CD14-positive monocyte (primary cell): ENCODE measurements at regions not wholly inside any gene's neighbourhood (a gene's known extent, or its start where the extent isn't known, plus 50 kb on each side); places are given as distances from the start of the nearest gene placed in this dataset.

Experiments
- DNase-seq, 3 donors: peaks; one replicate each; pipeline ENCODE4 v3.0.0-alpha.2; 2011 to 2022
- H2AFZ ChIP-seq: 2 replicates; pipeline ENCODE4 v1.6.0; 2012; ENCODE audit warnings: mild to moderate bottlenecking, low read depth, low read length, inconsistent platforms; ENCODE audit not compliant: insufficient read depth, poor library complexity, severe bottlenecking
- H3K27ac ChIP-seq, 2 donors: 1 replicate in 1 of 2; 2 replicates in 1 of 2; pipeline ENCODE4 v1.5.1; 2012 to 2013; ENCODE audit warnings: low read length in 2 of 2, control low read depth in 1 of 2, inconsistent platforms in 1 of 2, low read depth in 1 of 2, mild to moderate bottlenecking in 1 of 2
- H3K27me3 ChIP-seq, 2 donors: one replicate each; pipeline versions ENCODE4 v1.6.0 to v1.6.1; 2011 to 2013; ENCODE audit warnings: low read length in 2 of 2; ENCODE audit not compliant: control insufficient read depth in 2 of 2, insufficient read depth in 2 of 2
- H3K36me3 ChIP-seq, 2 donors: replicated peaks in 1 of 2; 1 replicate in 1 of 2; 2 replicates in 1 of 2; pipeline versions ENCODE4 v1.5.1 to v1.6.1; 2012 to 2013; ENCODE audit warnings: low read length in 2 of 2, control low read depth in 1 of 2, inconsistent platforms in 1 of 2, mild to moderate bottlenecking in 1 of 2; ENCODE audit not compliant: insufficient read depth in 2 of 2, control insufficient read depth in 1 of 2
- H3K4me1 ChIP-seq, 2 donors: 1 replicate in 1 of 2; 2 replicates in 1 of 2; pipeline versions ENCODE4 v1.5.1 to v1.6.1; 2012 to 2013; ENCODE audit warnings: low read length in 2 of 2, control low read depth in 1 of 2, inconsistent platforms in 1 of 2, mild to moderate bottlenecking in 1 of 2, moderate library complexity in 1 of 2; ENCODE audit not compliant: insufficient read depth in 2 of 2, control insufficient read depth in 1 of 2
- H3K4me2 ChIP-seq: replicated peaks from 2 replicates; pipeline ENCODE3; 2012; ENCODE audit warnings: low read length, moderate library complexity, mild to moderate bottlenecking; ENCODE audit not compliant: poor library complexity, severe bottlenecking; ENCODE audit errors: extremely low read depth
- H3K4me3 ChIP-seq, 3 experiments: fragments of 200-600 bp in 1 of 3; sonication (generic) in 1 of 3; replicated peaks in 1 of 3; 1 replicate in 2 of 3; 2 replicates in 1 of 3; pipeline ENCODE4 v1.5.1; 2011 to 2013; ENCODE audit warnings: low read length in 3 of 3, mild to moderate bottlenecking in 3 of 3, control low read depth in 2 of 3, low read depth in 2 of 3, inconsistent platforms in 1 of 3, moderate library complexity in 1 of 3
- H3K79me2 ChIP-seq: 2 replicates; pipeline ENCODE4 v1.6.0; 2012; ENCODE audit warnings: mild to moderate bottlenecking, control low read depth, inconsistent platforms, low read length, moderate library complexity; ENCODE audit not compliant: insufficient read depth
- H3K9ac ChIP-seq: 2 replicates; pipeline ENCODE4 v1.6.0; 2017; ENCODE audit warnings: low read length, mild to moderate bottlenecking; ENCODE audit not compliant: insufficient read depth, poor library complexity, severe bottlenecking
- H3K9me3 ChIP-seq, 2 donors: replicated peaks in 1 of 2; 1 replicate in 1 of 2; 2 replicates in 1 of 2; pipeline versions ENCODE4 v1.5.1 to v1.6.1; 2012 to 2013; ENCODE audit warnings: low read length in 2 of 2, control low read depth in 1 of 2; ENCODE audit not compliant: control insufficient read depth in 1 of 2, insufficient read depth in 1 of 2
- H4K20me1 ChIP-seq: 2 replicates; pipeline ENCODE4 v1.6.0; 2012; ENCODE audit warnings: mild to moderate bottlenecking, low read length, control low read depth, moderate library complexity; ENCODE audit not compliant: insufficient read depth
- H3K27ac Mint-ChIP-seq, 7 donors: one replicate each; pipeline ENCODE4 v1.8.0; 2020; ENCODE audit warnings: mild to moderate bottlenecking in 7 of 7, mixed read lengths in 7 of 7, moderate library complexity in 6 of 7, inconsistent platforms in 2 of 7
- H3K27me3 Mint-ChIP-seq, 3 donors: one replicate each; pipeline ENCODE4 v1.8.0; 2021 to 2022; ENCODE audit warnings: low read depth in 3 of 3, mild to moderate bottlenecking in 3 of 3, mixed read lengths in 3 of 3, moderate library complexity in 3 of 3, inconsistent platforms in 1 of 3
- H3K36me3 Mint-ChIP-seq, 2 donors: one replicate each; pipeline ENCODE4 v1.8.0; 2020; ENCODE audit warnings: mixed read lengths in 2 of 2, inconsistent platforms in 1 of 2, mild to moderate bottlenecking in 1 of 2
- H3K4me1 Mint-ChIP-seq: one replicate; pipeline ENCODE4 v1.8.0; 2020; ENCODE audit warnings: mild to moderate bottlenecking, mixed read lengths
- H3K4me3 Mint-ChIP-seq, 2 donors: one replicate each; pipeline ENCODE4 v1.8.0; 2020; ENCODE audit warnings: mild to moderate bottlenecking in 2 of 2, mixed read lengths in 2 of 2, moderate library complexity in 1 of 2
- H3K9me3 Mint-ChIP-seq, 7 donors: one replicate each; pipeline ENCODE4 v1.8.0; 2020 to 2022; ENCODE audit warnings: mixed read lengths in 7 of 7, mild to moderate bottlenecking in 6 of 7, moderate library complexity in 6 of 7, inconsistent platforms in 2 of 7
- WGBS: methylation state at CpG from one replicate; pipeline ENCODE4 v1.1.5; 2013; ENCODE audit warnings: missing lambda C conversion rate; ENCODE audit not compliant: insufficient coverage; 5-methylcytosine and 5-hydroxymethylcytosine counted together
- intact Hi-C, 2 donors: fragments of 100-400 bp; cut with micrococcal nuclease; formaldehyde crosslinking; loops; one replicate each; pipeline versions ENCODE4 v1.15.0 to v1.15.1; 2023
- TF ChIP-seq, protein P1 (sequence below): fragments of 200-600 bp; IDR thresholded peaks from one replicate; pipeline ENCODE4 v1.8.0; 2022; ENCODE audit warnings: antibody characterized with exemption, mild to moderate bottlenecking

- Histone ChIP-seq H3K79me2 (no peaks in the 10 kb centered on the region), H3K27me3 (no peaks in the 10 kb centered on the region), H2AFZ (no peak overlapping the region), H3K4me1 (no peaks in the 10 kb centered on the region), H4K20me1 (no peaks in the 10 kb centered on the region), H3K27ac (no peak overlapping the region), H3K4me2 (no peak overlapping the region), H3K9ac (no peak overlapping the region), H3K9me3 (no peaks in the 10 kb centered on the region), H3K36me3 (no peaks in the 10 kb centered on the region), H3K4me3 (no peak overlapping the region)
- no CpG with 5 or more reads among the region's 10 CpGs for WGBS
- no peaks in the 10 kb centered on the region for H3K4me1 Mint-ChIP-seq
- intact Hi-C loops: no loop called here
- DNase-seq: no peak
- no peak overlapping the region for H3K27ac Mint-ChIP-seq
- H3K4me3 Mint-ChIP-seq: no peak overlapping the region
- peaks cover 4 to 10% (median 8%) of the 10 kb centered on the region in 3 donors for H3K27me3 Mint-ChIP-seq
- TF ChIP-seq, protein P1, sequence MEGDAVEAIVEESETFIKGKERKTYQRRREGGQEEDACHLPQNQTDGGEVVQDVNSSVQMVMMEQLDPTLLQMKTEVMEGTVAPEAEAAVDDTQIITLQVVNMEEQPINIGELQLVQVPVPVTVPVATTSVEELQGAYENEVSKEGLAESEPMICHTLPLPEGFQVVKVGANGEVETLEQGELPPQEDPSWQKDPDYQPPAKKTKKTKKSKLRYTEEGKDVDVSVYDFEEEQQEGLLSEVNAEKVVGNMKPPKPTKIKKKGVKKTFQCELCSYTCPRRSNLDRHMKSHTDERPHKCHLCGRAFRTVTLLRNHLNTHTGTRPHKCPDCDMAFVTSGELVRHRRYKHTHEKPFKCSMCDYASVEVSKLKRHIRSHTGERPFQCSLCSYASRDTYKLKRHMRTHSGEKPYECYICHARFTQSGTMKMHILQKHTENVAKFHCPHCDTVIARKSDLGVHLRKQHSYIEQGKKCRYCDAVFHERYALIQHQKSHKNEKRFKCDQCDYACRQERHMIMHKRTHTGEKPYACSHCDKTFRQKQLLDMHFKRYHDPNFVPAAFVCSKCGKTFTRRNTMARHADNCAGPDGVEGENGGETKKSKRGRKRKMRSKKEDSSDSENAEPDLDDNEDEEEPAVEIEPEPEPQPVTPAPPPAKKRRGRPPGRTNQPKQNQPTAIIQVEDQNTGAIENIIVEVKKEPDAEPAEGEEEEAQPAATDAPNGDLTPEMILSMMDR: no peak
- peaks cover 0 to 3% (median 0%) of the 10 kb centered on the region in 7 donors for H3K9me3 Mint-ChIP-seq
- H3K36me3 Mint-ChIP-seq: no peaks in the 10 kb centered on the region
Observed at GRCh38 chr7:3164380-3164792, 120.7 kb upstream of the CARD11 start.

GRCh38 chr7:3165681-3166580 lies 122.3 kb upstream of the CARD11 start:
- H3K4me2 ChIP-seq: no peak overlapping the region
- no peaks in the 10 kb centered on the region for H3K27me3 ChIP-seq
- TF ChIP-seq, protein P1: no peak
- H3K4me1 ChIP-seq: no peaks in the 10 kb centered on the region
- H3K79me2 ChIP-seq: no peaks in the 10 kb centered on the region
- DNase-seq: no peak
- intact Hi-C loops: no loop called here
- H3K9ac ChIP-seq: no peak overlapping the region
- Mint-ChIP-seq H3K27me3 (peaks cover 4 to 10% (median 8%) of the 10 kb centered on the region in 3 donors), H3K36me3 (no peaks in the 10 kb centered on the region), H3K27ac (peak overlapping the region in 1 of 7 donors; percentile 11), H3K9me3 (peaks cover 0 to 5% (median 3%) of the 10 kb centered on the region in 7 donors), H3K4me1 (no peaks in the 10 kb centered on the region), H3K4me3 (no peak overlapping the region)
- WGBS: 88% methylated on average over 15 of the region's 21 CpGs
- no peaks in the 10 kb centered on the region for H3K36me3 ChIP-seq
- no peak overlapping the region for H3K4me3 ChIP-seq
- no peaks in the 10 kb centered on the region for H4K20me1 ChIP-seq
- no peaks in the 10 kb centered on the region for H3K9me3 ChIP-seq
- no peak overlapping the region for H3K27ac ChIP-seq
- no peak overlapping the region for H2AFZ ChIP-seq
